ENCODE measurements at regions not wholly inside any gene's neighbourhood (a gene's known extent, or its start where the extent isn't known, plus 50 kb on each side); places are given as distances from the start of the nearest gene placed in this dataset.

DNA sequence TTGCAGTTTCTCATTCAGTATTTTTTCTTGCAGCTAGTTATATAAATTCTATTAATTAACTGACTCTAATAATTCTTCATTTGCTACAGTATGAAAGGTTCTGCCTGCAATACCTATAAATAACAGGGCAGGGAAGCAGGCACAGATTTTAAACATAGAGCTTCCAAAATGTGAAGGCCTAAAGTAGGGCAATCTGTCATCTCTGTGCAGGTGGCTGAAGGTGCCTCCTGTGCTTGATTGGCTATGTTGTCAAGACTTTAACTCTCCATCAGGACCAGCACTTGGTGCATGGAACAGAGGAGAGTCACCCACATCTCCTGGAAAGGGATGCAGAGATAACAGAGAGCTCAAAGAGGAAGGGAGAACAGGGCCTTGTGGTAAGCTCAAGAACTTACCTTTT is 75.2 kb upstream of the TSPAN5 start:
- Histone ChIP-seq H3K27me3 (ENCODE audit: insufficient read depth, low read length) (no peaks in the 10 kb centered on the region), H3K36me3 (ENCODE audit: insufficient read depth, low read length) (no peaks in the 10 kb centered on the region), H3K9me3 (ENCODE audit: insufficient read depth, low read depth, low read length) (no peaks in the 10 kb centered on the region), H3K4me1 (ENCODE audit: insufficient read depth, low read length) (no peaks in the 10 kb centered on the region), H3K27ac (ENCODE audit: low read depth, low read length) (no peak overlapping the region), H3K4me3 (ENCODE audit: low read length) (no peak overlapping the region), H3K9ac (ENCODE audit: low read depth, low read length) (no peak overlapping the region)

DNA sequence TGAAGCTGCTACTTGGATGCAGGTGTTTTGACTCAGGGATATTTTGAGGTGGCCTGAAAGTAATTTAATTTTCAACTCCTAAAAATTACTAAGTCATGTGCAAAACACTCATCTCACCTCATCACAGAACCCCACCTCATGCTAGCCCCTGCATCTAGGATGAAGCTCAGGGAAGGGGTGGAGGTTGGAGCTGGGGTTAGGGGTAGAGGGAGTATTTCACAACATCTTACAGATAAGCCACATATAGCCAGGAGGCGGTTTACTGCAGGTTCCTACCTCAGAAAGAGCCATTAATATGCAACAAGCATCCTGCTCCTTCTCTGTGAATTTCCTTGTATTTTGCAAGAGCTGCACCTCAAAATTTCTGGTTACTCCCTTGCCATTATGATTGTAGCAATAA is 70.5 kb upstream of the TSPAN5 start:
- Histone ChIP-seq H3K27me3 (ENCODE audit: insufficient read depth, low read length) (no peaks in the 10 kb centered on the region), H3K36me3 (ENCODE audit: insufficient read depth, low read length) (no peaks in the 10 kb centered on the region), H3K9ac (ENCODE audit: low read depth, low read length) (no peak overlapping the region), H3K4me1 (ENCODE audit: insufficient read depth, low read length) (no peaks in the 10 kb centered on the region), H3K27ac (ENCODE audit: low read depth, low read length) (no peak overlapping the region), H3K4me3 (ENCODE audit: low read length) (no peak overlapping the region), H3K9me3 (ENCODE audit: insufficient read depth, low read depth, low read length) (0 out of 2 replicates have a peak, but pooled peaks cover 4% of the 10 kb centered on the region)
- WGBS, result 87% methylated on average over 1 of the region's 1 CpG

DNA sequence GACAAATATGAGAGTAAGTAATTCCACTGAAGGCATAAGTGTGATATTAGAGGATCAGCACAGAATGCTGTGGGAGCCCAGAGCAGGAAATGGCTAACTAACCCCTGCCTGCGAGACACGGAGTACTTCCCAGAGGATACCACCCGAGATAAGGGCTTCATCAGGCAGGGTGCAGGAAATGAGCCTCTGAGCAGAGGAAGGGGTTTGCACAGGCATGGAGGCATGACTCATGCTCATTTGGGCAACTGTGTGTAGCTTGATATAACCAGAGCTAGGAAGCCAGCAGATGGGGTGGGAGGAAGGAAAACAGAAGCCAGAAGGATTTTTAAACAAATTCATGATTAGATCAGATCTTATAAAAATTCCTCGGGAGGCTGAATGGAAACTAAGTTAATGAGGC is 70.0 kb upstream of the TSPAN5 start:
- no peak overlapping the region for H3K27ac ChIP-seq (ENCODE audit: low read depth, low read length)
- 0 out of 2 replicates have a peak, but pooled peaks cover 6% of the 10 kb centered on the region for H3K9me3 ChIP-seq (ENCODE audit: insufficient read depth, low read depth, low read length)
- WGBS, result 73% methylated on average over 4 of the region's 4 CpGs
- no peaks in the 10 kb centered on the region for H3K4me1 ChIP-seq (ENCODE audit: insufficient read depth, low read length)
- H3K27me3 ChIP-seq (ENCODE audit: insufficient read depth, low read length), result no peaks in the 10 kb centered on the region
- H3K9ac ChIP-seq (ENCODE audit: low read depth, low read length), result no peak overlapping the region
- no peaks in the 10 kb centered on the region for H3K36me3 ChIP-seq (ENCODE audit: insufficient read depth, low read length)
- no peak overlapping the region for H3K4me3 ChIP-seq (ENCODE audit: low read length)

DNA sequence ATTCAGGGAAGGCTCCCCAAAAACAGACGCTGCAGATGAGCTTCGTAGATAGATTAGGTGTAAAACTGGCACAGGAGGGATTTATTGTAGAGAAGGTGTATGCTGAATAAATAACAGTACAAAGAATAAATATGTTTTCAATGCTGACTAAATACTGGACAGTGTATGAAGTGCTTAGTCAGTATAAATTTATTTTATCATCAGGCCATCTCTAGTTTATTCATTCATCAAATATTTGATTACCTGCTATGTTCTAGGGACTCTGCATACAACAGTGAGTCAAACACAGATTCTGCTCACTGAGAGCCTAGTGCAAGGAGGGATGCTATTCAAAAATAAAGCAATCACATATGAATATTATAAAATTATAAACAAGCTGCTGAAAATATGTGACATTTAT is 63.6 kb upstream of the TSPAN5 start:
- H3K27me3 ChIP-seq (ENCODE audit: insufficient read depth, low read length), result no peaks in the 10 kb centered on the region
- no peak overlapping the region for H3K4me3 ChIP-seq (ENCODE audit: low read length)
- H3K4me1 ChIP-seq (ENCODE audit: insufficient read depth, low read length), result no peaks in the 10 kb centered on the region
- peaks cover 18% of the 10 kb centered on the region for H3K9me3 ChIP-seq (ENCODE audit: insufficient read depth, low read depth, low read length)
- H3K9ac ChIP-seq (ENCODE audit: low read depth, low read length), result no peak overlapping the region
- WGBS, result 96% methylated on average over 2 of the region's 2 CpGs
- H3K36me3 ChIP-seq (ENCODE audit: insufficient read depth, low read length), result no peaks in the 10 kb centered on the region
- no peak overlapping the region for H3K27ac ChIP-seq (ENCODE audit: low read depth, low read length)

DNA sequence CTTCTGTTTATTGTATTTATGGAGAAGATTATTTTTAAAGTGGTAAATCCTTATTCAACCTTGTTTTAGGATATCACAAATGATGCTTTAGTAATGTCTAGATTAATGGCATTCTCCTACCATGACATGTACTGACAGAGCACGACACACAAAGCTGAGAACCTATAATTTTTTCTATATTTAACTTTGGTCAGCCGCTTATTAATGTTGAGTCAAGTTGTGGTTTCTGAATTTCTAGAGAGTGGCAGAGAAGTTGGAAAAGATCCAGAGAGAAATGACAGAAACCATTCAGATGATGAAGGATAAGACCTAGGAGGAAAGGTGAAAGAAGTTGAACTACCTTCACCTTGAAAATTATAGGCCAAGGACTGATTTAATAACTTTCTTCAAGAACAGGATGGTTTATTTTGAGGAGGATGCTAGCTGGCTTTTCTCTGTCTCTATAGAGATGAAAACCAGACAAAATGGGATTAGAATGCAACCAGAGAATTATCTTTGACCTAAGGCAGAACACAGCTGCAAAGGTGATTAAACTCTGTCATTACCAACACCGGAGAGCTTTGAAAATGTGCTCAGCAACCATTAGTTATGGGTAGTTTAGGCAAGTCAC is 62.6 kb upstream of the TSPAN5 start:
- Histone ChIP-seq H3K27me3 (ENCODE audit: insufficient read depth, low read length) (no peaks in the 10 kb centered on the region), H3K4me3 (ENCODE audit: low read length) (no peak overlapping the region), H3K36me3 (ENCODE audit: insufficient read depth, low read length) (no peaks in the 10 kb centered on the region), H3K27ac (ENCODE audit: low read depth, low read length) (no peak overlapping the region), H3K9ac (ENCODE audit: low read depth, low read length) (no peak overlapping the region), H3K9me3 (ENCODE audit: insufficient read depth, low read depth, low read length) (peaks cover 18% of the 10 kb centered on the region), H3K4me1 (ENCODE audit: insufficient read depth, low read length) (no peaks in the 10 kb centered on the region)
- WGBS, result 100% methylated on average over 2 of the region's 3 CpGs

DNA sequence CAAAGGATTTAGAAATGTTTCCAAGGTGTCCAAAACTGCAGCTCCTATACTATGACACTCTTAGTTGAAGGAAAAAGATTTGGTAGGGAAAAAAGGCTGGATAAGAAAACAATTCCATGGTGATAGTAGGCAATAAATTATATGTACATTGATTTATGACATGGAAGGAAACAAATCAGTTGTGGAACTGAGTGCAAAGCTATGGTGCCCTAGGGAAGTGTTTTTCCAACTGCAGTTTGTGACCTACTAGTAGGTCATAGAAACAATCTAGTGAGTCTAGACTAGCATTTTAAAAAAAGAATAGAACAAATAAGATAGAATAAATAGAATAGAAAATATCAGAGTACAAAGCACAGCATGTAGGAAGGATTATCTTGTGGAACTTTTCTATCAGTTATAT is 58.4 kb upstream of the TSPAN5 start:
- Histone ChIP-seq H3K4me3 (ENCODE audit: low read length) (no peak overlapping the region), H3K4me1 (ENCODE audit: insufficient read depth, low read length) (no peaks in the 10 kb centered on the region), H3K27ac (ENCODE audit: low read depth, low read length) (no peak overlapping the region), H3K9ac (ENCODE audit: low read depth, low read length) (no peak overlapping the region), H3K9me3 (ENCODE audit: insufficient read depth, low read depth, low read length) (peaks cover 2% of the 10 kb centered on the region; the same call in 1 of the 2 replicates), H3K27me3 (ENCODE audit: insufficient read depth, low read length) (no peaks in the 10 kb centered on the region), H3K36me3 (ENCODE audit: insufficient read depth, low read length) (no peaks in the 10 kb centered on the region)

DNA sequence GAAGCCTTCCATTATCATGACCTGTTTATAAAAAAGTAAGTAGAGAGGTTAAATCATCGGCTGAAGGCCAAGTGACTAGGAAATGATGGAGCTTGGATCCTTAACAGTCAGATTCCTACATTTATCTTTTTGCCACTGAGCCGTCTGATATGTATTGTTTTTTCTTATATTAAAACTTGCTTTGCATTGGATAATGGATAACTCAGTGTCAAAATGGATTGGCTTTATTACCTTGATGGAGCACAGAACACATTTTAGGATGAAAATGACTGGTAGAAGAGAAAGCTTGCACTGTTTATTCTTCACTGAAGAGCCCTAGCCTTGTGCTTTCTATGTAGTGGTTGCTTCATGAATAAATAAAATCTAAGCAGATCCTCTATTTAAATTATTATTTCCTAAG is 54.2 kb upstream of the TSPAN5 start:
- H3K9ac ChIP-seq (ENCODE audit: low read depth, low read length), result no peak overlapping the region
- H3K36me3 ChIP-seq (ENCODE audit: insufficient read depth, low read length), result no peaks in the 10 kb centered on the region
- no peaks in the 10 kb centered on the region for H3K27me3 ChIP-seq (ENCODE audit: insufficient read depth, low read length)
- 100% methylated on average over 1 of the region's 2 CpGs for WGBS
- H3K27ac ChIP-seq (ENCODE audit: low read depth, low read length), result no peak overlapping the region
- no peak overlapping the region for H3K4me3 ChIP-seq (ENCODE audit: low read length)
- H3K9me3 ChIP-seq (ENCODE audit: insufficient read depth, low read depth, low read length), result no peaks in the 10 kb centered on the region
- no peaks in the 10 kb centered on the region for H3K4me1 ChIP-seq (ENCODE audit: insufficient read depth, low read length)

DNA sequence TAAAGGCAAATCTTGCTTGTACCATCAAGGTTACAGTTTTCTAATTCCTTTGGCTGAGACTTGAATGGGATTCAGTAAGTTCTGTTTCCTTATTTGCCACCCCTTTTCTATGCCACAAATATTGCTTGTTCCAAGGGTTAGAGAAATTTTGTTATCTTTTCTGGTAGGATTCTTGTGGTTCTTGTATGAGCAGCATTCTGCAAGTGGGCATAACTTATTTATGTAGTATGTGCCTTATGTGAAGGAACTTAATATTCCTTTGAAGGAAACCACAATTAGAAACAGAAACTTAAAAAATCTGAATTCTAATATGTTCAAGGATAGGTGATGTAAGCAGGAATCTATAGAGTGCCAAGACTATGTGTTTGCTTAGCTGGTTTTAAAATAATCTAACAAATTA is 53.1 kb upstream of the TSPAN5 start:
- Histone ChIP-seq H3K27me3 (ENCODE audit: insufficient read depth, low read length) (no peaks in the 10 kb centered on the region), H3K4me3 (ENCODE audit: low read length) (no peak overlapping the region), H3K9me3 (ENCODE audit: insufficient read depth, low read depth, low read length) (no peaks in the 10 kb centered on the region), H3K36me3 (ENCODE audit: insufficient read depth, low read length) (no peaks in the 10 kb centered on the region), H3K4me1 (ENCODE audit: insufficient read depth, low read length) (no peaks in the 10 kb centered on the region), H3K9ac (ENCODE audit: low read depth, low read length) (no peak overlapping the region), H3K27ac (ENCODE audit: low read depth, low read length) (no peak overlapping the region)

DNA sequence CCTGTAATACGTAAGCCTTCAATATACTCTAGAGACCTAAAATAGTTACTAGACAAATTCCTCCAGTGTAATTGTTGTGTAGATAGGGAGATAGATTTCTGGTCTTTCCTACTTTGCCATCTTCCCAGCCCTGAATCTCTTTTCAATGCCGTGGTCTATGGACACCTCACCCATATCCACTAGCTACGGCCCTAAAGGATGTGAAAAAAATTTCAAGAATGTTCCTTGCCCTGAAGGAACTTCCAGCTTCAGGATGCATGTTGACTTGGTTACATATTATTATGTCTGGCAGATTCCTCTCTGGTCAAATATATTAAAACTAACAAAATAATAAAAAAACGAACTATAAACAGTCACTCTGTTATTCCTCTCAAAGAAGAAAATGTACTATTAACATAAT is 52.4 kb upstream of the TSPAN5 start:
- Histone ChIP-seq H3K36me3 (ENCODE audit: insufficient read depth, low read length) (no peaks in the 10 kb centered on the region), H3K4me3 (ENCODE audit: low read length) (no peak overlapping the region), H3K27me3 (ENCODE audit: insufficient read depth, low read length) (no peaks in the 10 kb centered on the region), H3K9ac (ENCODE audit: low read depth, low read length) (no peak overlapping the region), H3K4me1 (ENCODE audit: insufficient read depth, low read length) (no peaks in the 10 kb centered on the region), H3K27ac (ENCODE audit: low read depth, low read length) (no peak overlapping the region), H3K9me3 (ENCODE audit: insufficient read depth, low read depth, low read length) (peaks cover 4% of the 10 kb centered on the region; the same call in 1 of the 2 replicates)
- WGBS, result no CpG with 5 or more reads among the region's 4 CpGs

Data from HUES64 (cell line).